ENCODE measurements at regions not wholly inside any gene's neighbourhood (a gene's known extent, or its start where the extent isn't known, plus 50 kb on each side); places are given as distances from the start of the nearest gene placed in this dataset.

- DNase-seq (ENCODE audit: low spot score): no peak
Measured at GRCh38 chr7:135731-136645, 56.4 kb upstream of the FAM20C start.

GRCh38 chr7:137094-137891, 55.1 kb upstream of the FAM20C start:
- DNase-seq (ENCODE audit: low spot score): no peak

- DNase-seq (ENCODE audit: low spot score): no peak
Measured at GRCh38 chr7:139131-139530, 53.2 kb upstream of the FAM20C start.

- DNase-seq (ENCODE audit: low spot score): no peak
Measured at GRCh38 chr7:139561-140243, 52.7 kb upstream of the FAM20C start.

- DNase-seq (ENCODE audit: low spot score): no peak
Measured at GRCh38 chr7:140996-141395, 51.4 kb upstream of the FAM20C start.

GRCh38 chr7:142248-142941, 50.0 kb upstream of the FAM20C start:
- DNase-seq (ENCODE audit: low spot score): peak; percentile 27
